ENCODE measurements at regions not wholly inside any gene's neighbourhood (a gene's known extent, or its start where the extent isn't known, plus 50 kb on each side); places are given as distances from the start of the nearest gene placed in this dataset.

GRCh38 chr20:52372169-52372568 lies 180.6 kb upstream of the ZFP64 start:
- DNase-seq, result no peak

- no peak for DNase-seq
Observed at GRCh38 chr20:52365688-52366087, 174.1 kb upstream of the ZFP64 start.

GRCh38 chr20:52364405-52364804 lies 172.8 kb upstream of the ZFP64 start:
- no peak for DNase-seq

GRCh38 chr20:52361650-52362049 lies 170.1 kb upstream of the ZFP64 start:
- DNase-seq, result no peak

GRCh38 chr20:52349806-52350205 lies 158.2 kb upstream of the ZFP64 start:
- DNase-seq, result no peak

GRCh38 chr20:52348434-52348833 lies 156.9 kb upstream of the ZFP64 start:
- no peak for DNase-seq

GRCh38 chr20:52346797-52347196 lies 155.2 kb upstream of the ZFP64 start:
- DNase-seq, result no peak

GRCh38 chr20:52342913-52343312 lies 151.3 kb upstream of the ZFP64 start:
- DNase-seq, result no peak

GRCh38 chr20:52340036-52340634 lies 148.6 kb upstream of the ZFP64 start:
- no peak for DNase-seq

- DNase-seq, result no peak
Observed at GRCh38 chr20:52332649-52333250, 141.2 kb upstream of the ZFP64 start.

- DNase-seq, result no peak
Observed at GRCh38 chr20:52332230-52332629, 140.7 kb upstream of the ZFP64 start.

GRCh38 chr20:52331655-52332054 lies 140.1 kb upstream of the ZFP64 start:
- no peak for DNase-seq

- DNase-seq, result no peak
Observed at GRCh38 chr20:52321396-52321795, 129.8 kb upstream of the ZFP64 start.

GRCh38 chr20:52318651-52319050 lies 127.1 kb upstream of the ZFP64 start:
- no peak for DNase-seq

- DNase-seq, result no peak
Observed at GRCh38 chr20:52313341-52313963, 121.9 kb upstream of the ZFP64 start.

GRCh38 chr20:52312132-52312729 lies 120.7 kb upstream of the ZFP64 start:
- peak; percentile 23 for DNase-seq

- no peak for DNase-seq
Observed at GRCh38 chr20:52311209-52311794, 119.7 kb upstream of the ZFP64 start.

GRCh38 chr20:52309181-52309580 lies 117.6 kb upstream of the ZFP64 start:
- DNase-seq, result no peak

GRCh38 chr20:52306477-52306876 lies 114.9 kb upstream of the ZFP64 start:
- DNase-seq, result no peak

- DNase-seq, result no peak
Observed at GRCh38 chr20:52305858-52306257, 114.3 kb upstream of the ZFP64 start.

GRCh38 chr20:52305024-52305645 lies 113.6 kb upstream of the ZFP64 start:
- no peak for DNase-seq

- DNase-seq, result no peak
Observed at GRCh38 chr20:52303281-52303950, 111.8 kb upstream of the ZFP64 start.

- no peak for DNase-seq
Observed at GRCh38 chr20:52302736-52303135, 111.2 kb upstream of the ZFP64 start.
